Prostate gland (tissue), 2 donors: ENCODE measurements at regions not wholly inside any gene's neighbourhood (a gene's known extent, or its start where the extent isn't known, plus 50 kb on each side); places are given as distances from the start of the nearest gene placed in this dataset.

Experiments
- CTCF ChIP-seq, 4 experiments: fragments of 200-600 bp in 2 of 4; fragments of 450-650 bp in 2 of 4; sonication (generic) in 2 of 4; IDR thresholded peaks; 1 replicate in 3 of 4; 2 replicates in 1 of 4; pipeline ENCODE4 v1.5.1; 2016 to 2019; ENCODE audit warnings: antibody characterized with exemption in 4 of 4, mild to moderate bottlenecking in 2 of 4, moderate library complexity in 2 of 4
- POLR2A ChIP-seq: fragments of 450-650 bp; IDR thresholded peaks from one replicate; pipeline ENCODE4 v1.6.1; 2016; ENCODE audit warnings: antibody characterized with exemption, mild to moderate bottlenecking

- no peak for TF ChIP-seq POLR2A
- no peak for TF ChIP-seq CTCF (IDR thresholded peaks at IDR 0.05)
These were observed 92.3 kb upstream of the ALKAL2 start for GRCh38 chr2:380221-380620.
